ENCODE measurements at regions not wholly inside any gene's neighbourhood (a gene's known extent, or its start where the extent isn't known, plus 50 kb on each side); places are given as distances from the start of the nearest gene placed in this dataset.

- H3K23ac ChIP-seq (ENCODE audit: insufficient read length, low read depth, low read length): no peak overlapping the region
- H4K20me1 ChIP-seq (ENCODE audit: control insufficient read depth, insufficient read depth, insufficient read length): no peaks in the 10 kb centered on the region
- H3K27me3 ChIP-seq (ENCODE audit: insufficient read depth, low read length): peaks cover 16% of the 10 kb centered on the region; the same call in 1 of the 2 replicates
- H3K23me2 ChIP-seq (ENCODE audit: insufficient read length, low read depth, low read length, poor library complexity, severe bottlenecking): no peaks in the 10 kb centered on the region
- H3K4me1 Mint-ChIP-seq: peaks cover 37 to 44% of the 10 kb centered on the region in 2 experiments
- H2AK5ac ChIP-seq (ENCODE audit: insufficient read length, low read length): no peak overlapping the region
- H3T11ph ChIP-seq (ENCODE audit: low read length): no peak overlapping the region
- H3K14ac ChIP-seq (ENCODE audit: insufficient read depth, low read length): no peak overlapping the region
- H3K36me3 Mint-ChIP-seq (ENCODE audit: insufficient read depth in 1 of 3, low read depth in 3 of 3): peaks cover 0 to 1% (median 0%) of the 10 kb centered on the region in 3 experiments; a peak in 1 of 7 replicates
- H3K27me3 Mint-ChIP-seq (ENCODE audit: low read depth): peaks cover 57% of the 10 kb centered on the region
- no peak overlapping the region for H2BK12ac ChIP-seq (ENCODE audit: insufficient read length, low read depth, low read length)
- no peak for DNase-seq
- no peak overlapping the region for H3K18ac ChIP-seq (ENCODE audit: insufficient read length, low read depth, low read length)
- H3K79me1 ChIP-seq (ENCODE audit: insufficient read depth, low read depth, low read length, poor library complexity, severe bottlenecking): no peaks in the 10 kb centered on the region
- H2BK120ac ChIP-seq (ENCODE audit: low read depth, low read length, poor library complexity, severe bottlenecking): no peak overlapping the region
- H3K4me3 Mint-ChIP-seq: no peak overlapping the region
- H3K9ac ChIP-seq (ENCODE audit: extremely low read depth, insufficient read length, low read length): no peak overlapping the region
- H4K5ac ChIP-seq (ENCODE audit: insufficient read length, low read depth, low read length): no peak overlapping the region
- no peak overlapping the region for H3K4me2 ChIP-seq (ENCODE audit: insufficient read depth, insufficient read length, low read length)
- no peak overlapping the region for H4K8ac ChIP-seq (replicated peaks; ENCODE audit: insufficient read length, low read depth, low read length)
- no peak overlapping the region for H2BK20ac ChIP-seq (ENCODE audit: low read depth, low read length, poor library complexity, severe bottlenecking)
- H4K91ac ChIP-seq (ENCODE audit: insufficient read length, low read depth, low read length): no peak overlapping the region
- no peak overlapping the region for H2AFZ ChIP-seq (ENCODE audit: low read length)
- no peaks in the 10 kb centered on the region for H3K4me1 ChIP-seq (ENCODE audit: insufficient read depth, low read length)
- no peak overlapping the region for H3K27ac Mint-ChIP-seq
- no peak overlapping the region for H3K56ac ChIP-seq (ENCODE audit: insufficient read length, low read depth, low read length)
- H3K79me2 ChIP-seq (ENCODE audit: insufficient read depth, low read length): no peaks in the 10 kb centered on the region
- no peak overlapping the region for H2BK15ac ChIP-seq (ENCODE audit: low read depth, low read length)
- no peak for TF ChIP-seq CTCF (conservative IDR thresholded peaks at IDR 0.05)
- no peak overlapping the region for H3K4ac ChIP-seq (ENCODE audit: low read depth, low read length)
- no peaks in the 10 kb centered on the region for H3K9me3 ChIP-seq (ENCODE audit: control insufficient read depth, low read depth, low read length)
- WGBS (ENCODE audit: extremely low coverage, insufficient read length, low lambda C conversion rate): no CpG with 5 or more reads among the region's 5 CpGs
- no peak overlapping the region for H2BK5ac ChIP-seq (ENCODE audit: insufficient read length, low read length)
- no peak overlapping the region for H3K27ac ChIP-seq (ENCODE audit: insufficient read length, low read depth, low read length)
- no peaks in the 10 kb centered on the region; a peak in 2 of 5 replicates for H3K9me3 Mint-ChIP-seq
Measured at GRCh38 chr3:193968380-193968974, 167.5 kb upstream of the HES1 start.

All from H9 (cell line).